ENCODE measurements at regions not wholly inside any gene's neighbourhood (a gene's known extent, or its start where the extent isn't known, plus 50 kb on each side); places are given as distances from the start of the nearest gene placed in this dataset.

GRCh38 chr7:13742126-13742525 is 247.3 kb downstream of the ETV1 start:
- no peak overlapping the region for H3K4me2 ChIP-seq (ENCODE audit: low read length)
- no peaks in the 10 kb centered on the region; the same call in 1 of the 2 replicates for H3K9me3 ChIP-seq (ENCODE audit: low read length)
- DNase-seq (ENCODE audit: low spot score), result no peak
- no peaks in the 10 kb centered on the region for H3K9me2 ChIP-seq (ENCODE audit: insufficient read depth, low read length)
- POLR2A ChIA-PET, result no interaction called here
- no peak overlapping the region for H2AFZ ChIP-seq (ENCODE audit: low read length)
- H3K27ac ChIP-seq (ENCODE audit: low read depth, low read length, poor library complexity, severe bottlenecking), result no peak overlapping the region
- no peaks in the 10 kb centered on the region for H4K20me1 ChIP-seq (ENCODE audit: insufficient read depth, low read length)
- H3K4me3 ChIP-seq (ENCODE audit: low read depth, low read length, poor library complexity, severe bottlenecking), result no peak overlapping the region
- no peak for TF ChIP-seq EZH2phosphoT487 (IDR thresholded peaks at IDR 0.05; ENCODE audit: borderline replicate concordance, low read depth, low read length)
- TF ChIP-seq, protein P1, sequence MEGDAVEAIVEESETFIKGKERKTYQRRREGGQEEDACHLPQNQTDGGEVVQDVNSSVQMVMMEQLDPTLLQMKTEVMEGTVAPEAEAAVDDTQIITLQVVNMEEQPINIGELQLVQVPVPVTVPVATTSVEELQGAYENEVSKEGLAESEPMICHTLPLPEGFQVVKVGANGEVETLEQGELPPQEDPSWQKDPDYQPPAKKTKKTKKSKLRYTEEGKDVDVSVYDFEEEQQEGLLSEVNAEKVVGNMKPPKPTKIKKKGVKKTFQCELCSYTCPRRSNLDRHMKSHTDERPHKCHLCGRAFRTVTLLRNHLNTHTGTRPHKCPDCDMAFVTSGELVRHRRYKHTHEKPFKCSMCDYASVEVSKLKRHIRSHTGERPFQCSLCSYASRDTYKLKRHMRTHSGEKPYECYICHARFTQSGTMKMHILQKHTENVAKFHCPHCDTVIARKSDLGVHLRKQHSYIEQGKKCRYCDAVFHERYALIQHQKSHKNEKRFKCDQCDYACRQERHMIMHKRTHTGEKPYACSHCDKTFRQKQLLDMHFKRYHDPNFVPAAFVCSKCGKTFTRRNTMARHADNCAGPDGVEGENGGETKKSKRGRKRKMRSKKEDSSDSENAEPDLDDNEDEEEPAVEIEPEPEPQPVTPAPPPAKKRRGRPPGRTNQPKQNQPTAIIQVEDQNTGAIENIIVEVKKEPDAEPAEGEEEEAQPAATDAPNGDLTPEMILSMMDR (conservative IDR thresholded peaks at IDR 0.05; ENCODE audit: low read length), result no peak
- CTCF ChIA-PET (ENCODE audit: unreplicated experiment), result no interaction called here
- BruUV-seq (replicated peaks), result no TSS peak
- H3K79me2 ChIP-seq (ENCODE audit: insufficient read depth, low read depth, low read length), result no peaks in the 10 kb centered on the region
- no peaks in the 10 kb centered on the region for H3K4me1 ChIP-seq (ENCODE audit: insufficient read depth, low read length, poor library complexity, severe bottlenecking)
- H3K36me3 ChIP-seq (ENCODE audit: insufficient read depth, low read length), result no peaks in the 10 kb centered on the region
- intact Hi-C loops (cut with micrococcal nuclease; ENCODE audit: unreplicated experiment), result loop anchor here (5.0 kb wide), 1 partner anchor 460 kb away; no protein-coding TSS in a partner anchor

GRCh38 chr7:13742811-13743210 is 246.7 kb downstream of the ETV1 start:
- Histone ChIP-seq H3K79me2 (ENCODE audit: insufficient read depth, low read depth, low read length) (no peaks in the 10 kb centered on the region), H2AFZ (ENCODE audit: low read length) (no peak overlapping the region), H3K9me2 (ENCODE audit: insufficient read depth, low read length) (no peaks in the 10 kb centered on the region), H3K36me3 (ENCODE audit: insufficient read depth, low read length) (no peaks in the 10 kb centered on the region), H3K27ac (ENCODE audit: low read depth, low read length, poor library complexity, severe bottlenecking) (no peak overlapping the region), H4K20me1 (ENCODE audit: insufficient read depth, low read length) (no peaks in the 10 kb centered on the region), H3K4me1 (ENCODE audit: insufficient read depth, low read length, poor library complexity, severe bottlenecking) (no peaks in the 10 kb centered on the region), H3K9me3 (ENCODE audit: low read length) (no peaks in the 10 kb centered on the region; the same call in 1 of the 2 replicates), H3K4me2 (ENCODE audit: low read length) (no peak overlapping the region), H3K4me3 (ENCODE audit: low read depth, low read length, poor library complexity, severe bottlenecking) (no peak overlapping the region)
- no peak for TF ChIP-seq EZH2phosphoT487 (IDR thresholded peaks at IDR 0.05; ENCODE audit: borderline replicate concordance, low read depth, low read length)
- TF ChIP-seq, protein P1 (conservative IDR thresholded peaks at IDR 0.05; ENCODE audit: low read length), result peak; percentile 58
- BruUV-seq (replicated peaks), result no TSS peak
- CTCF ChIA-PET (ENCODE audit: unreplicated experiment), result no interaction called here
- peak; percentile 1 for DNase-seq (ENCODE audit: low spot score)
- POLR2A ChIA-PET, result interaction anchor here (0.7 kb wide), 1 partner anchor 52 kb away, joined by 3 read pairs; no protein-coding TSS in a partner anchor
- intact Hi-C loops (cut with micrococcal nuclease; ENCODE audit: unreplicated experiment), result loop anchor here (5.0 kb wide), 1 partner anchor 461 kb away; no protein-coding TSS in a partner anchor

DNA sequence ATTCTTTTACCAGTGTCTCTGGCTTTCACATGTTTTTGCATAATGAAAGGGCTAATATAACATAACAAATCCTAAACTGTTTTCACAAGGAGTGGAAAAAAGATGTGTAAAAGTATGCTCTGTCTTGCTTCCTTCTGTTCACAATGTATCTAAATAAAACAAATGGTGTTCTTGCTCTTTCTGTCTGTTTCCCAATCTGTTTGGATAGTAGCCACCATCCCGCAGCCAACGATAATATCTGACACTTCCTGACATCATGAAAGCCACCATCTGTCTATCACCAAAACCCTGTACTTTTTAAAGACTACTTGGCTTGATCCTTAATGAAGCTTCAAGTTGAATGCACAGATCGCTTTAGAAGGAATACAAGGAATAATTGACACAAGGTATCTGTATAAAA is 246.2 kb downstream of the ETV1 start:
- no peak for DNase-seq (ENCODE audit: low spot score)
- Histone ChIP-seq H3K9me3 (ENCODE audit: low read length) (no peaks in the 10 kb centered on the region; the same call in 1 of the 2 replicates), H3K9me2 (ENCODE audit: insufficient read depth, low read length) (no peaks in the 10 kb centered on the region), H3K36me3 (ENCODE audit: insufficient read depth, low read length) (no peaks in the 10 kb centered on the region), H2AFZ (ENCODE audit: low read length) (no peak overlapping the region), H3K27ac (ENCODE audit: low read depth, low read length, poor library complexity, severe bottlenecking) (no peak overlapping the region), H3K4me3 (ENCODE audit: low read depth, low read length, poor library complexity, severe bottlenecking) (no peak overlapping the region), H3K4me2 (ENCODE audit: low read length) (no peak overlapping the region), H3K4me1 (ENCODE audit: insufficient read depth, low read length, poor library complexity, severe bottlenecking) (no peaks in the 10 kb centered on the region), H3K79me2 (ENCODE audit: insufficient read depth, low read depth, low read length) (no peaks in the 10 kb centered on the region), H4K20me1 (ENCODE audit: insufficient read depth, low read length) (no peaks in the 10 kb centered on the region)
- TF ChIP-seq, protein P1 (conservative IDR thresholded peaks at IDR 0.05; ENCODE audit: low read length), result no peak
- TF ChIP-seq EZH2phosphoT487 (IDR thresholded peaks at IDR 0.05; ENCODE audit: borderline replicate concordance, low read depth, low read length), result no peak
- ChIA-PET CTCF (ENCODE audit: unreplicated experiment) (no interaction called here), POLR2A (interaction anchor here (0.7 kb wide), 1 partner anchor 52 kb away, joined by 3 read pairs; no protein-coding TSS in a partner anchor)
- BruUV-seq (replicated peaks), result no TSS peak
- intact Hi-C loops (cut with micrococcal nuclease; ENCODE audit: unreplicated experiment), result loop anchor here (5.0 kb wide), 1 partner anchor 461 kb away; no protein-coding TSS in a partner anchor

Data from OCI-LY7 (cell line).